OCI-LY1 (cell line): ENCODE measurements at regions not wholly inside any gene's neighbourhood (a gene's known extent, or its start where the extent isn't known, plus 50 kb on each side); places are given as distances from the start of the nearest gene placed in this dataset.

Source experiments
- H2AFZ ChIP-seq: fragments of 200-600 bp; sonication (generic), shearing (Covaris generic); 2 replicates; pipeline ENCODE4 v1.6.0; 2014; ENCODE audit warnings: antibody characterized with exemption, mild to moderate bottlenecking, low read length
- H3F3A ChIP-seq: fragments of 200-600 bp; sonication (generic), shearing (Covaris generic); 2 replicates; pipeline ENCODE4 v1.6.0; 2014; ENCODE audit warnings: mild to moderate bottlenecking, antibody characterized with exemption, low read length, moderate library complexity; ENCODE audit not compliant: insufficient read depth
- H3K27ac ChIP-seq: fragments of 200-600 bp; sonication (generic); 2 replicates; pipeline ENCODE4 v1.5.1; 2014; ENCODE audit warnings: low read length, mixed run types, mild to moderate bottlenecking, low read depth; ENCODE audit not compliant: poor library complexity, severe bottlenecking
- H3K27me3 ChIP-seq: fragments of 200-600 bp; sonication (generic); 2 replicates; pipeline ENCODE4 v1.6.0; 2014; ENCODE audit warnings: antibody characterized with exemption, mild to moderate bottlenecking, low read length, moderate library complexity; ENCODE audit not compliant: insufficient read depth
- H3K36me3 ChIP-seq: fragments of 200-600 bp; sonication (generic); 2 replicates; pipeline ENCODE4 v1.6.1; 2014; ENCODE audit warnings: mild to moderate bottlenecking, antibody characterized with exemption, low read length, moderate library complexity, mixed read lengths; ENCODE audit not compliant: insufficient read depth
- H3K4me1 ChIP-seq: fragments of 200-600 bp; sonication (generic); 2 replicates; pipeline ENCODE4 v1.5.1; 2014; ENCODE audit warnings: mild to moderate bottlenecking, low read length, moderate library complexity; ENCODE audit not compliant: insufficient read depth, severe bottlenecking
- H3K4me2 ChIP-seq: fragments of 200-600 bp; sonication (generic), shearing (Covaris generic); 2 replicates; pipeline ENCODE4 v1.6.1; 2014; ENCODE audit warnings: low read length
- H3K4me3 ChIP-seq: fragments of 200-600 bp; sonication (generic); 2 replicates; pipeline ENCODE4 v1.5.1; 2014; ENCODE audit warnings: low read length, low read depth, mild to moderate bottlenecking, mixed read lengths; ENCODE audit not compliant: poor library complexity, severe bottlenecking
- H3K79me2 ChIP-seq: fragments of 200-600 bp; shearing (Covaris generic); 2 replicates; pipeline ENCODE4 v1.6.1; 2016; ENCODE audit warnings: mixed run types, low read length, mixed read lengths; ENCODE audit not compliant: insufficient read depth
- H3K9ac ChIP-seq: fragments of 200-600 bp; sonication (generic), shearing (Covaris generic); 2 replicates; pipeline ENCODE4 v1.6.1; 2014; ENCODE audit warnings: mild to moderate bottlenecking, low read length, mixed read lengths
- H3K9me2 ChIP-seq: fragments of 200-600 bp; sonication (generic), shearing (Covaris generic); 2 replicates; pipeline ENCODE4 v1.6.1; 2014; ENCODE audit warnings: low read depth, mild to moderate bottlenecking, low read length, mixed read lengths
- H3K9me3 ChIP-seq: fragments of 200-600 bp; shearing (Covaris generic); 2 replicates; pipeline ENCODE4 v1.6.1; 2014; ENCODE audit warnings: low read length, mixed read lengths
- H4K20me1 ChIP-seq: fragments of 200-600 bp; sonication (generic), shearing (Covaris generic); 2 replicates; pipeline ENCODE4 v1.6.0; 2016; ENCODE audit warnings: mild to moderate bottlenecking, low read length; ENCODE audit not compliant: insufficient read depth
- EZH2 ChIP-seq: fragments of 200-600 bp; sonication (generic), shearing (Covaris generic); IDR thresholded peaks from 2 replicates; pipeline ENCODE4 v1.8.0; 2017; ENCODE audit warnings: borderline replicate concordance, mixed run types, mild to moderate bottlenecking, antibody characterized with exemption, low read length, moderate library complexity, mixed read lengths
- TF ChIP-seq, protein P1 (sequence below): fragments of 200-600 bp; sonication (generic), shearing (Covaris generic); IDR thresholded peaks from 2 replicates; pipeline ENCODE4 v1.5.1; 2017; ENCODE audit warnings: mild to moderate bottlenecking, antibody characterized with exemption, low read length, moderate library complexity, mixed read lengths

DNA sequence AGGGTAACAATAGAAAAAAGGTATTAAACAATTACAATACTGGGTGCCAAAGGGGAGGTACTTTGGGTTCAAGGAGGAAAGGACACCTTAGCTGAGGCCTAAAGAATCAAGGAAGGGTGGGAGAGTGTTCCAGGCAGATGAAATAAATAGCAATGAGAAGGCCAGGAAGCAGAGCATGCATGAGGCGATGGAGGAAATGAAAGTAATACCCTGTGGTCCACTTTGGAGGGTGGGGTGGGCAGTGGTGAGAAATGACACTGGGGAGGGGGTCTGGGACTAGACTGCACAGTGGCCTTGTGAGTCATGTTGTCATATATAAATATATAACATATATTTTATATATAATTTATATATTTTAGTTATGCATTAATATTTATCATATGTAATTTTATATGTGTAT lies 55.9 kb downstream of the BHLHE40 start:
- H3K79me2 ChIP-seq: no peaks in the 10 kb centered on the region
- H3K4me1 ChIP-seq: no peaks in the 10 kb centered on the region
- H3K4me3 ChIP-seq: no peak overlapping the region
- no peak overlapping the region for H3K4me2 ChIP-seq
- H3K27ac ChIP-seq: no peak overlapping the region
- H3K9me3 ChIP-seq: no peaks in the 10 kb centered on the region
- no peaks in the 10 kb centered on the region for H3K27me3 ChIP-seq
- H3K36me3 ChIP-seq: no peaks in the 10 kb centered on the region
- H4K20me1 ChIP-seq: no peaks in the 10 kb centered on the region
- H3F3A ChIP-seq: no peaks in the 10 kb centered on the region
- no peak overlapping the region for H2AFZ ChIP-seq
- H3K9me2 ChIP-seq: no peaks in the 10 kb centered on the region
- H3K9ac ChIP-seq: no peak overlapping the region
- TF ChIP-seq EZH2: no peak
- TF ChIP-seq, protein P1, sequence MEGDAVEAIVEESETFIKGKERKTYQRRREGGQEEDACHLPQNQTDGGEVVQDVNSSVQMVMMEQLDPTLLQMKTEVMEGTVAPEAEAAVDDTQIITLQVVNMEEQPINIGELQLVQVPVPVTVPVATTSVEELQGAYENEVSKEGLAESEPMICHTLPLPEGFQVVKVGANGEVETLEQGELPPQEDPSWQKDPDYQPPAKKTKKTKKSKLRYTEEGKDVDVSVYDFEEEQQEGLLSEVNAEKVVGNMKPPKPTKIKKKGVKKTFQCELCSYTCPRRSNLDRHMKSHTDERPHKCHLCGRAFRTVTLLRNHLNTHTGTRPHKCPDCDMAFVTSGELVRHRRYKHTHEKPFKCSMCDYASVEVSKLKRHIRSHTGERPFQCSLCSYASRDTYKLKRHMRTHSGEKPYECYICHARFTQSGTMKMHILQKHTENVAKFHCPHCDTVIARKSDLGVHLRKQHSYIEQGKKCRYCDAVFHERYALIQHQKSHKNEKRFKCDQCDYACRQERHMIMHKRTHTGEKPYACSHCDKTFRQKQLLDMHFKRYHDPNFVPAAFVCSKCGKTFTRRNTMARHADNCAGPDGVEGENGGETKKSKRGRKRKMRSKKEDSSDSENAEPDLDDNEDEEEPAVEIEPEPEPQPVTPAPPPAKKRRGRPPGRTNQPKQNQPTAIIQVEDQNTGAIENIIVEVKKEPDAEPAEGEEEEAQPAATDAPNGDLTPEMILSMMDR: no peak

GRCh38 chr3:5035692-5036391 lies 56.6 kb downstream of the BHLHE40 start:
- Histone ChIP-seq H3K9me2 (no peaks in the 10 kb centered on the region), H3K4me3 (no peak overlapping the region), H4K20me1 (no peaks in the 10 kb centered on the region), H2AFZ (no peak overlapping the region), H3K4me2 (no peak overlapping the region), H3K4me1 (no peaks in the 10 kb centered on the region), H3K36me3 (no peaks in the 10 kb centered on the region), H3F3A (no peaks in the 10 kb centered on the region), H3K9me3 (no peaks in the 10 kb centered on the region), H3K27ac (no peak overlapping the region), H3K79me2 (no peaks in the 10 kb centered on the region), H3K27me3 (no peaks in the 10 kb centered on the region), H3K9ac (no peak overlapping the region)
- TF ChIP-seq EZH2: no peak
- TF ChIP-seq, protein P1: no peak

DNA sequence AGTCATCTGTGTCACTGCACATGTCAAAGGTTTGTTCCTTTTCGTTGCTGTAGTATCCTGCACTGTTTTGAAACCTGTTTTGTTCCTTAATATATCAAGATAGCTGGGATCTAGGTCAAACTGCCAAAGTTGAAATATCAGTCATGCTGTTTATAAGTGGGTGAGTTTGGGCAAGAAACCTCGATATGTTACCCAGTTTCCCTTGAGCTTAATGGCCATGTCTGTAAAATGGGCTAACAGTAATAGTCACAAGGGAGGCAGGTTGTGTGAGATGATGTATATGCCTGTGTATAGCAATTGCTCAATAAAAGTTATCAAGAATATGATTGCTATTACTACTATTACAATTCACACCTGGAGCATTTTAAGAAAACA lies 57.1 kb downstream of the BHLHE40 start:
- Histone ChIP-seq H3K79me2 (no peaks in the 10 kb centered on the region), H3K27me3 (no peaks in the 10 kb centered on the region), H3F3A (no peaks in the 10 kb centered on the region), H3K9me3 (no peaks in the 10 kb centered on the region), H3K9me2 (no peaks in the 10 kb centered on the region), H2AFZ (no peak overlapping the region), H4K20me1 (no peaks in the 10 kb centered on the region), H3K36me3 (no peaks in the 10 kb centered on the region), H3K4me1 (no peaks in the 10 kb centered on the region), H3K9ac (no peak overlapping the region), H3K4me3 (no peak overlapping the region), H3K4me2 (no peak overlapping the region), H3K27ac (no peak overlapping the region)
- no peak for TF ChIP-seq EZH2
- TF ChIP-seq, protein P1: no peak
